MM.1S (cell line): ENCODE measurements at regions not wholly inside any gene's neighbourhood (a gene's known extent, or its start where the extent isn't known, plus 50 kb on each side); places are given as distances from the start of the nearest gene placed in this dataset.

Source experiments
- CTCF ChIP-seq: fragments of 300-600 bp; sonication (generic); IDR thresholded peaks from 2 replicates; pipeline ENCODE4 v1.5.1; 2016; ENCODE audit warnings: antibody characterized with exemption, low read length, mixed read lengths
- EZH2 ChIP-seq: fragments of 300-600 bp; sonication (generic); optimal IDR thresholded peaks from 2 replicates; pipeline ENCODE3; 2017; ENCODE audit warnings: low read depth, mild to moderate bottlenecking, antibody characterized with exemption, low read length, mixed read lengths

DNA sequence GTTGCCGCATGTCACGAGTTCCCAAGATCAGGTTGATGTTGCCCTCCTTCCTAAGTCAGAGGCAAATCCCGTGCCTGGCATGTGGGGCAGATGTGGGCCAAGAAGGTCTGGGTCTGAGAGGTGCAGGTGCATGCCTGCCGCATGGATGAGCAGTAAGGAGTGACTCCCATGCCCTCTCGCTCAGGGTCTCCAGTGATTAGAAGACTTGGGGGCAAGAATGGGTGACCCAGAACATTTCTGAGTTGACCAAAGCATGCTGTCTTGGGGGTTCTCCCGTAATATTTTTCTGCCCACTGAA is 120.6 kb upstream of the HDAC4 start:
- TF ChIP-seq CTCF (no peak), EZH2 (no peak)
